IMR-90 (cell line): ENCODE measurements at regions not wholly inside any gene's neighbourhood (a gene's known extent, or its start where the extent isn't known, plus 50 kb on each side); places are given as distances from the start of the nearest gene placed in this dataset.

Source experiments
- ATAC-seq: fragments of 200-7000 bp; cut with Tn5 transposase; 2 replicates; pipeline ENCODE4 v1.9.1; 2020; ENCODE audit warnings: low read depth, mild to moderate bottlenecking, moderate library complexity
- BruUV-seq: library from RNA; stranded (reverse); fragments of 400-500 nt; replicated peaks from 2 replicates; lab custom pipeline; 2021; lab: Mats Ljungman, UMichigan
- CTCF ChIA-PET: fragments of 300-600 bp; formaldehyde crosslinking; extraction: SDS; loops from one replicate; lab custom pipeline; 2021; ENCODE audit warnings: antibody characterized with exemption; lab: Yijun Ruan, JAX
- POLR2A ChIA-PET: fragments of 300-600 bp; sonication (Branson Sonifier 250); formaldehyde crosslinking; loops from one replicate; lab custom pipeline; 2022; ENCODE audit warnings: antibody characterized with exemption; ENCODE audit not compliant: unreplicated experiment; lab: Charles Lee
- DNase-seq: peaks from one replicate; pipeline ENCODE4 v3.0.0; 2013
- H2AFZ ChIP-seq: replicated peaks from 2 replicates; pipeline ENCODE3; 2013; ENCODE audit warnings: low read length, mild to moderate bottlenecking; ENCODE audit not compliant: poor library complexity
- H2AK5ac ChIP-seq: 2 replicates; pipeline ENCODE4 v1.6.1; 2013; ENCODE audit warnings: low read depth, low read length, inconsistent platforms
- H2AK9ac ChIP-seq: replicated peaks from 2 replicates; pipeline ENCODE3; 2013; ENCODE audit warnings: mild to moderate bottlenecking, low read depth, low read length, moderate library complexity; ENCODE audit not compliant: poor library complexity
- H2BK120ac ChIP-seq: 2 replicates; pipeline ENCODE4 v1.6.1; 2013; ENCODE audit warnings: low read depth, low read length, inconsistent platforms
- H2BK15ac ChIP-seq: 3 replicates; pipeline ENCODE4 v1.6.1; 2013; ENCODE audit warnings: low read depth, low read length, inconsistent platforms
- H2BK20ac ChIP-seq: 2 replicates; pipeline ENCODE4 v1.6.1; 2013; ENCODE audit warnings: low read depth, mild to moderate bottlenecking, inconsistent platforms, low read length, moderate library complexity
- H2BK5ac ChIP-seq: 2 replicates; pipeline ENCODE4 v1.6.1; 2013; ENCODE audit warnings: mild to moderate bottlenecking, low read depth, low read length, inconsistent platforms; ENCODE audit not compliant: poor library complexity, severe bottlenecking
- H3K14ac ChIP-seq: replicated peaks from 2 replicates; pipeline ENCODE4 v1.6.1; 2013; ENCODE audit warnings: low read depth, low read length, inconsistent platforms
- H3K18ac ChIP-seq: 2 replicates; pipeline ENCODE4 v1.6.1; 2013; ENCODE audit warnings: low read depth, low read length, control low read depth
- H3K23ac ChIP-seq: 2 replicates; pipeline ENCODE4 v1.6.1; 2013; ENCODE audit warnings: low read depth, low read length, inconsistent platforms
- H3K27ac ChIP-seq: 2 replicates; pipeline ENCODE4 v1.5.1; 2013; ENCODE audit warnings: mild to moderate bottlenecking, control low read depth, low read length; ENCODE audit not compliant: insufficient read depth
- H3K27me3 ChIP-seq: 2 replicates; pipeline ENCODE4 v1.6.1; 2013; ENCODE audit warnings: low read length; ENCODE audit not compliant: control insufficient read depth, insufficient read depth
- H3K36me3 ChIP-seq: 2 replicates; pipeline ENCODE4 v1.6.1; 2013; ENCODE audit warnings: low read length, mixed read lengths; ENCODE audit not compliant: control insufficient read depth, insufficient read depth
- H3K4ac ChIP-seq: 2 replicates; pipeline ENCODE4 v1.6.1; 2013; ENCODE audit warnings: low read depth, low read length, inconsistent platforms
- H3K4me1 ChIP-seq: 2 replicates; pipeline ENCODE4 v1.6.1; 2013; ENCODE audit warnings: low read length, mixed read lengths; ENCODE audit not compliant: control insufficient read depth, insufficient read depth
- H3K4me2 ChIP-seq: 2 replicates; pipeline ENCODE4 v1.6.1; 2013; ENCODE audit warnings: low read depth, mild to moderate bottlenecking, control low read depth, low read length, moderate library complexity
- H3K4me3 ChIP-seq: 2 replicates; pipeline ENCODE4 v1.5.1; 2013; ENCODE audit warnings: low read depth, mild to moderate bottlenecking, control low read depth, low read length, moderate library complexity; ENCODE audit not compliant: insufficient read depth
- H3K56ac ChIP-seq: 2 replicates; pipeline ENCODE4 v1.6.1; 2013; ENCODE audit warnings: low read length, inconsistent platforms; ENCODE audit not compliant: insufficient read depth; ENCODE audit errors: extremely low read depth
- H3K79me1 ChIP-seq, 2 experiments: 2 replicates each; pipeline ENCODE4 v1.6.1; 2013; ENCODE audit warnings: low read length in 2 of 2, inconsistent platforms in 1 of 2, low read depth in 1 of 2
- H3K9ac ChIP-seq: 2 replicates; pipeline ENCODE4 v1.6.1; 2013; ENCODE audit warnings: low read depth, low read length, control low read depth
- H3K9me1 ChIP-seq: 2 replicates; pipeline ENCODE4 v1.6.1; 2013; ENCODE audit warnings: low read length, inconsistent platforms; ENCODE audit not compliant: insufficient read depth
- H3K9me3 ChIP-seq: 2 replicates; pipeline ENCODE4 v1.6.1; 2013; ENCODE audit warnings: low read length; ENCODE audit not compliant: control insufficient read depth, insufficient read depth
- H4K20me1 ChIP-seq: 2 replicates; pipeline ENCODE4 v1.6.1; 2013; ENCODE audit warnings: low read length, inconsistent platforms; ENCODE audit not compliant: insufficient read depth
- H4K5ac ChIP-seq: 2 replicates; pipeline ENCODE4 v1.6.1; 2013; ENCODE audit warnings: mild to moderate bottlenecking, low read depth, low read length, control low read depth
- H4K8ac ChIP-seq, 2 experiments: 2 replicates each; pipeline ENCODE4 v1.6.1; 2013; ENCODE audit warnings: low read depth in 2 of 2, low read length in 2 of 2, control low read depth in 1 of 2, inconsistent platforms in 1 of 2
- H4K91ac ChIP-seq: 2 replicates; pipeline ENCODE4 v1.6.1; 2013; ENCODE audit warnings: low read depth, low read length, inconsistent platforms; ENCODE audit not compliant: insufficient read depth
- NFE2L2 ChIP-seq: fragments of 150-350 bp; IDR thresholded peaks from 2 replicates; pipeline ENCODE4 v1.6.1; 2016; ENCODE audit warnings: low read depth, mild to moderate bottlenecking, low read length
- RCOR1 ChIP-seq: IDR thresholded peaks from 2 replicates; pipeline ENCODE4 v1.6.1; 2012; ENCODE audit warnings: mild to moderate bottlenecking, low read length, improper control_type of control experiment; ENCODE audit not compliant: insufficient replicate concordance
- WGBS, 2 experiments: methylation state at CpG; one replicate each; pipeline versions ENCODE4 v1.1.5 to v1.1.7; 2013; ENCODE audit warnings: missing lambda C conversion rate in 2 of 2; ENCODE audit not compliant: insufficient read length in 1 of 2; ENCODE audit errors: extremely low coverage in 2 of 2; 5-methylcytosine and 5-hydroxymethylcytosine counted together
- dilution Hi-C: fragments of 300-500 bp; cut with HindIII; formaldehyde crosslinking; loops from one replicate; pipeline ENCODE4 v1.14.3; 2018; ENCODE audit warnings: low sequenced_read_pairs; ENCODE audit not compliant: unreplicated experiment
- in situ Hi-C: fragments of 300-500 bp; cut with MboI; formaldehyde crosslinking; loops from 3 replicates; pipeline ENCODE4 v1.14.3; 2019; ENCODE audit warnings: low sequenced_read_pairs, inconsistent platforms, mixed read lengths
- intact Hi-C: fragments of 100-400 bp; cut with micrococcal nuclease; formaldehyde crosslinking; loops from 2 replicates; pipeline ENCODE4 v1.10.0; 2022

DNA sequence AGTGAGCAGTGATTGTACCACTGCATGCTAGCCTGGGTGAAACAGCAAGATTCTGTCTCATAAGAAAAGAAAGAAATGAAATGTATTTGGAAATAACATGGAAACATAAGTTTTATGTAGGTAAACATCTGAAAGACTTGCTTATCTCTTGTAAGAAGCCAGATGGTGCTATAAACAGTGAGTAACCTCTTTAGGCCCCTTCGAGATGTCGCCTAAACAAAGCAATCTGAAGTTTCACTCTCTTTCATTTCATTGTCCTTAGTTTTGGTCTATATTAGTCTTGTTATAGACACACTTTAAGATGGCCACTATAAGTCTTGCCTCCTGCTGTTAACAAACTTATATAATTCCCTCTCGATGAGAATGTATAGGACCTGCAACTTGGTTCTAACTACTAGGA is 472.6 kb upstream of the ATP2B1 start:
- ChIA-PET CTCF (interaction anchor here (1.0 kb wide), 1 partner anchor 10 kb away, joined by 3 read pairs; no protein-coding TSS in a partner anchor), POLR2A (no interaction called here)
- Histone ChIP-seq H4K20me1 (no peaks in the 10 kb centered on the region), H3K18ac (no peak overlapping the region), H3K27me3 (0 out of 2 replicates have a peak, but pooled peaks cover 1% of the 10 kb centered on the region), H2BK5ac (no peak overlapping the region), H2AK5ac (no peak overlapping the region), H3K4me2 (no peak overlapping the region), H3K9me3 (no peaks in the 10 kb centered on the region), H2BK120ac (no peak overlapping the region), H2AFZ (no peak overlapping the region), H3K14ac (no peak overlapping the region), H2BK15ac (no peak overlapping the region), H3K9me1 (no peaks in the 10 kb centered on the region), H4K5ac (no peak overlapping the region), H3K4me3 (no peak overlapping the region), H3K4me1 (no peaks in the 10 kb centered on the region), H3K56ac (no peak overlapping the region), H3K4ac (no peak overlapping the region), H4K8ac (no peak overlapping the region), H3K23ac (no peak overlapping the region), H3K27ac (no peak overlapping the region), H4K91ac (no peak overlapping the region), H2BK20ac (no peak overlapping the region), H3K9ac (no peak overlapping the region), H3K36me3 (no peaks in the 10 kb centered on the region), H2AK9ac (no peak overlapping the region), H3K79me1 (no peaks in the 10 kb centered on the region)
- DNase-seq (no peak), ATAC-seq (no peak)
- WGBS, 2 experiments = no CpG with 5 or more reads among the region's 3 CpGs
- in situ Hi-C loops (no loop called here), intact Hi-C loops (no loop called here), dilution Hi-C loops (no loop called here)
- no TSS peak for BruUV-seq
- TF ChIP-seq RCOR1 (no peak), NFE2L2 (no peak)
